VCaP (cell line): ENCODE measurements at regions not wholly inside any gene's neighbourhood (a gene's known extent, or its start where the extent isn't known, plus 50 kb on each side); places are given as distances from the start of the nearest gene placed in this dataset.
A peak's percentile ranks its signal among the peaks of the same experiment; 100 is the strongest.
"Not testable (repeated sequence)": the region's sequence is repeated elsewhere in the genome, so short reads cannot be mapped to it uniquely, and the experiment has no call there.

Experiments used
- H3K27ac ChIP-seq: fragments of 450-650 bp; 2 replicates; pipeline ENCODE4 v1.5.1; 2017
- CTCF ChIP-seq: fragments of 450-650 bp; conservative IDR thresholded peaks from 2 replicates; pipeline ENCODE4 v1.5.1; 2017; ENCODE audit warnings: mild to moderate bottlenecking, moderate library complexity

GRCh38 chr12:61584943-61585342, 675.3 kb upstream of the USP15 start:
- peak overlapping the region; percentile 66 for H3K27ac ChIP-seq
- no peak for TF ChIP-seq CTCF

- H3K27ac ChIP-seq: not testable (repeated sequence)
Measured at GRCh38 chr12:61590864-61591263, 669.3 kb upstream of the USP15 start.

GRCh38 chr12:61610143-61610542, 650.1 kb upstream of the USP15 start:
- no peak for TF ChIP-seq CTCF
- no peak overlapping the region for H3K27ac ChIP-seq

GRCh38 chr12:61629702-61630101, 630.5 kb upstream of the USP15 start:
- no peak for TF ChIP-seq CTCF
- no peak overlapping the region for H3K27ac ChIP-seq

GRCh38 chr12:61646639-61647038, 613.6 kb upstream of the USP15 start:
- H3K27ac ChIP-seq: no peak overlapping the region
- no peak for TF ChIP-seq CTCF

GRCh38 chr12:61647566-61647965, 612.6 kb upstream of the USP15 start:
- no peak overlapping the region for H3K27ac ChIP-seq
- no peak for TF ChIP-seq CTCF

- H3K27ac ChIP-seq: no peak overlapping the region
- TF ChIP-seq CTCF: no peak
Measured at GRCh38 chr12:61652265-61652664, 607.9 kb upstream of the USP15 start.

GRCh38 chr12:61654698-61655097, 605.5 kb upstream of the USP15 start:
- H3K27ac ChIP-seq: no peak overlapping the region
- peak; percentile 73 for TF ChIP-seq CTCF
